Panc1 (cell line): ENCODE measurements at regions not wholly inside any gene's neighbourhood (a gene's known extent, or its start where the extent isn't known, plus 50 kb on each side); places are given as distances from the start of the nearest gene placed in this dataset.

ENCODE experiments used
- ATAC-seq: fragments of 200-7000 bp; cut with Tn5 transposase; 2 replicates; pipeline ENCODE4 v1.9.1; 2020; ENCODE audit warnings: mild to moderate bottlenecking, moderate library complexity
- BruUV-seq: library from RNA; stranded (reverse); fragments of 400-500 nt; replicated peaks from 2 replicates; lab custom pipeline; 2021; lab: Mats Ljungman, UMichigan
- CTCF ChIA-PET: fragments of 300-600 bp; sonication (Branson Sonifier 250); formaldehyde crosslinking; loops from one replicate; lab custom pipeline; 2022; ENCODE audit warnings: antibody characterized with exemption; lab: Charles Lee
- POLR2A ChIA-PET: fragments of 300-600 bp; sonication (Branson Sonifier 250); formaldehyde crosslinking; loops from one replicate; lab custom pipeline; 2022; ENCODE audit warnings: antibody characterized with exemption; lab: Charles Lee
- DNase-seq: peaks from one replicate; pipeline ENCODE4 v3.0.0-alpha.2; 2010; ENCODE audit warnings: low read depth, low spot score
- H3K27ac ChIP-seq: 2 replicates; pipeline ENCODE4 v1.5.1; 2011; ENCODE audit warnings: mild to moderate bottlenecking, low read length, inconsistent platforms
- H3K27me3 ChIP-seq: fragments of 200-500 bp; sonication (Bioruptor generic); 2 replicates; pipeline ENCODE4 v1.6.0; 2014; ENCODE audit warnings: low read length, inconsistent platforms; ENCODE audit not compliant: control insufficient read depth, insufficient read depth
- H3K36me3 ChIP-seq: fragments of 200-500 bp; sonication (Bioruptor generic); 2 replicates; pipeline ENCODE4 v1.5.1; 2014; ENCODE audit warnings: inconsistent platforms, mild to moderate bottlenecking, low read length, moderate library complexity; ENCODE audit not compliant: control insufficient read depth, insufficient read depth
- H3K4me1 ChIP-seq: 2 replicates; pipeline ENCODE4 v1.5.1; 2011; ENCODE audit warnings: inconsistent platforms, mild to moderate bottlenecking, low read length, moderate library complexity; ENCODE audit not compliant: control insufficient read depth, insufficient read depth
- H3K4me3 ChIP-seq, 2 experiments: 2 replicates each; pipeline ENCODE4 v1.5.1; 2011 to 2012; ENCODE audit warnings: low read depth in 2 of 2, low read length in 2 of 2, mild to moderate bottlenecking in 2 of 2, inconsistent platforms in 1 of 2, moderate library complexity in 1 of 2
- H3K9me3 ChIP-seq: fragments of 200-500 bp; sonication (Bioruptor generic); 2 replicates; pipeline ENCODE4 v1.5.1; 2014; ENCODE audit warnings: low read depth, mild to moderate bottlenecking, inconsistent platforms, low read length, moderate library complexity; ENCODE audit not compliant: control insufficient read depth, insufficient read depth
- POLR2AphosphoS5 ChIP-seq: IDR thresholded peaks from 2 replicates; pipeline ENCODE4 v1.6.1; 2012; ENCODE audit warnings: mild to moderate bottlenecking, low read depth, low read length, moderate library complexity
- SIN3A ChIP-seq: IDR thresholded peaks from 2 replicates; pipeline ENCODE4 v1.6.1; 2012; ENCODE audit warnings: low read depth, mild to moderate bottlenecking, low read length, moderate library complexity, borderline replicate concordance; ENCODE audit not compliant: insufficient read depth
- TCF7L2 ChIP-seq: IDR thresholded peaks from 2 replicates; pipeline ENCODE4 v1.6.1; 2011; ENCODE audit warnings: mild to moderate bottlenecking, low read depth, low read length, inconsistent platforms
- in situ Hi-C: cut with HindIII; loops from 2 replicates; pipeline ENCODE4 v1.10.0; 2016; ENCODE audit warnings: low sequenced_read_pairs, low pct_unique_long_range_greater_than_20kb
- intact Hi-C: fragments of 100-400 bp; cut with micrococcal nuclease; formaldehyde crosslinking; loops from one replicate; pipeline ENCODE4 v1.10.0; 2022; ENCODE audit not compliant: unreplicated experiment
- TF ChIP-seq, protein P1 (sequence below), 2 experiments: IDR thresholded peaks; 2 replicates each; pipeline ENCODE4 v1.6.1; 2011 to 2012; ENCODE audit warnings: low read depth in 2 of 2, control low read depth in 1 of 2, low read length in 1 of 2, mild to moderate bottlenecking in 1 of 2, moderate library complexity in 1 of 2; ENCODE audit not compliant: insufficient read depth in 1 of 2
- TF ChIP-seq, protein P2 (sequence below): fragments of 450-650 bp; IDR thresholded peaks from 2 replicates; pipeline ENCODE4 v1.5.1; 2017; ENCODE audit warnings: mild to moderate bottlenecking

DNA sequence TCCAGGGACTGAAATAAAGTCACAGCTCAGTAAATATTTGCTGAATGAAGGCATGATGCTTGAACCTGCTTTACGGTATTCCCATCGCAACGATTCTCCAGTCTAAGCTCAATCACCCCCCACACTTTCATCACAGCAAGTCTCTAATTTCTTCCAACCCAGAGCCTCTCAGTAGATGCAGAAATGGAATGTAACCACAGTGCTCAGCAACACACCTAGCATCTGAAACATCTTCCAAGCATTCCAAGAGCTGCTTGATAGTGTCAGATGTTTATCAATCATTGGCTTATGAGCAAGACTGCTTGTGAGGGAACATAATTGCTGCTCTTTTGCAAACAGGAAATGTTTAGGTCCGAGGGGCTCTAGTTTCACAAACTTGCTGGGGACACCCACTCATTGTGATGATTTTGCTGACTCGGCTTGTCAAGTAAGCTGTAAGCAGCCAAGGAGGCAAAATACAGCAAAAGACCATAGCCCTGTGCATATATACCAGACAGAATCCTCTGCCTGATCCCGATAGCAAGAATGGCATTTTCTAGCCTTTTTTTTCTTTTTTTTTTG lies 751.2 kb downstream of the NR2F2 start:
- DNase-seq = no peak
- CTCF ChIA-PET = no interaction called here

GRCh38 chr15:97082830-97083229 lies 752.3 kb downstream of the NR2F2 start:
- ATAC-seq = no peak
- no peaks in the 10 kb centered on the region for H3K9me3 ChIP-seq
- intact Hi-C loops = no loop called here
- CTCF ChIA-PET = no interaction called here
- no peaks in the 10 kb centered on the region for H3K36me3 ChIP-seq
- no peak overlapping the region for H3K4me3 ChIP-seq
- POLR2A ChIA-PET = no interaction called here
- no TSS peak for BruUV-seq
- TF ChIP-seq TCF7L2 (no peak), POLR2AphosphoS5 (no peak), SIN3A (no peak)
- TF ChIP-seq, protein P1, sequence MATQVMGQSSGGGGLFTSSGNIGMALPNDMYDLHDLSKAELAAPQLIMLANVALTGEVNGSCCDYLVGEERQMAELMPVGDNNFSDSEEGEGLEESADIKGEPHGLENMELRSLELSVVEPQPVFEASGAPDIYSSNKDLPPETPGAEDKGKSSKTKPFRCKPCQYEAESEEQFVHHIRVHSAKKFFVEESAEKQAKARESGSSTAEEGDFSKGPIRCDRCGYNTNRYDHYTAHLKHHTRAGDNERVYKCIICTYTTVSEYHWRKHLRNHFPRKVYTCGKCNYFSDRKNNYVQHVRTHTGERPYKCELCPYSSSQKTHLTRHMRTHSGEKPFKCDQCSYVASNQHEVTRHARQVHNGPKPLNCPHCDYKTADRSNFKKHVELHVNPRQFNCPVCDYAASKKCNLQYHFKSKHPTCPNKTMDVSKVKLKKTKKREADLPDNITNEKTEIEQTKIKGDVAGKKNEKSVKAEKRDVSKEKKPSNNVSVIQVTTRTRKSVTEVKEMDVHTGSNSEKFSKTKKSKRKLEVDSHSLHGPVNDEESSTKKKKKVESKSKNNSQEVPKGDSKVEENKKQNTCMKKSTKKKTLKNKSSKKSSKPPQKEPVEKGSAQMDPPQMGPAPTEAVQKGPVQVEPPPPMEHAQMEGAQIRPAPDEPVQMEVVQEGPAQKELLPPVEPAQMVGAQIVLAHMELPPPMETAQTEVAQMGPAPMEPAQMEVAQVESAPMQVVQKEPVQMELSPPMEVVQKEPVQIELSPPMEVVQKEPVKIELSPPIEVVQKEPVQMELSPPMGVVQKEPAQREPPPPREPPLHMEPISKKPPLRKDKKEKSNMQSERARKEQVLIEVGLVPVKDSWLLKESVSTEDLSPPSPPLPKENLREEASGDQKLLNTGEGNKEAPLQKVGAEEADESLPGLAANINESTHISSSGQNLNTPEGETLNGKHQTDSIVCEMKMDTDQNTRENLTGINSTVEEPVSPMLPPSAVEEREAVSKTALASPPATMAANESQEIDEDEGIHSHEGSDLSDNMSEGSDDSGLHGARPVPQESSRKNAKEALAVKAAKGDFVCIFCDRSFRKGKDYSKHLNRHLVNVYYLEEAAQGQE (IDR thresholded peaks at IDR 0.05; ENCODE audit: insufficient read depth in 1 of 2, low read depth in 2 of 2, low read length in 1 of 2) = no peak
- TF ChIP-seq, protein P2, sequence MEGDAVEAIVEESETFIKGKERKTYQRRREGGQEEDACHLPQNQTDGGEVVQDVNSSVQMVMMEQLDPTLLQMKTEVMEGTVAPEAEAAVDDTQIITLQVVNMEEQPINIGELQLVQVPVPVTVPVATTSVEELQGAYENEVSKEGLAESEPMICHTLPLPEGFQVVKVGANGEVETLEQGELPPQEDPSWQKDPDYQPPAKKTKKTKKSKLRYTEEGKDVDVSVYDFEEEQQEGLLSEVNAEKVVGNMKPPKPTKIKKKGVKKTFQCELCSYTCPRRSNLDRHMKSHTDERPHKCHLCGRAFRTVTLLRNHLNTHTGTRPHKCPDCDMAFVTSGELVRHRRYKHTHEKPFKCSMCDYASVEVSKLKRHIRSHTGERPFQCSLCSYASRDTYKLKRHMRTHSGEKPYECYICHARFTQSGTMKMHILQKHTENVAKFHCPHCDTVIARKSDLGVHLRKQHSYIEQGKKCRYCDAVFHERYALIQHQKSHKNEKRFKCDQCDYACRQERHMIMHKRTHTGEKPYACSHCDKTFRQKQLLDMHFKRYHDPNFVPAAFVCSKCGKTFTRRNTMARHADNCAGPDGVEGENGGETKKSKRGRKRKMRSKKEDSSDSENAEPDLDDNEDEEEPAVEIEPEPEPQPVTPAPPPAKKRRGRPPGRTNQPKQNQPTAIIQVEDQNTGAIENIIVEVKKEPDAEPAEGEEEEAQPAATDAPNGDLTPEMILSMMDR = no peak
- no peak for DNase-seq
- in situ Hi-C loops = no loop called here
- no peak overlapping the region for H3K27ac ChIP-seq
- no peaks in the 10 kb centered on the region for H3K4me1 ChIP-seq
- no peaks in the 10 kb centered on the region for H3K27me3 ChIP-seq

More for the DNA sequence above, 751.2 kb downstream of the NR2F2 start:
- no TSS peak for BruUV-seq
- Histone ChIP-seq H3K4me1 (no peaks in the 10 kb centered on the region), H3K27me3 (no peaks in the 10 kb centered on the region), H3K36me3 (no peaks in the 10 kb centered on the region), H3K9me3 (no peaks in the 10 kb centered on the region), H3K27ac (no peak overlapping the region), H3K4me3 (no peak overlapping the region)
- in situ Hi-C loops (no loop called here), intact Hi-C loops (no loop called here)
- POLR2A ChIA-PET = no interaction called here
- no peak for ATAC-seq
- TF ChIP-seq SIN3A (no peak), TCF7L2 (no peak), POLR2AphosphoS5 (no peak)
- TF ChIP-seq, protein P2 = no peak
- TF ChIP-seq, protein P1 (IDR thresholded peaks at IDR 0.05; ENCODE audit: insufficient read depth in 1 of 2, low read depth in 2 of 2, low read length in 1 of 2) = no peak
